Nephron progenitor cell (in vitro differentiated cells): ENCODE measurements at regions not wholly inside any gene's neighbourhood (a gene's known extent, or its start where the extent isn't known, plus 50 kb on each side); places are given as distances from the start of the nearest gene placed in this dataset.
"Not testable (repeated sequence)": the region's sequence is repeated elsewhere in the genome, so short reads cannot be mapped to it uniquely, and the experiment has no call there.

ENCODE experiments used
- DNase-seq: peaks from one replicate; pipeline ENCODE4 v3.0.0; 2021
- H3K27ac Mint-ChIP-seq: 2 replicates; pipeline ENCODE4 v1.8.0; 2021; ENCODE audit warnings: mild to moderate bottlenecking, moderate library complexity, mixed read lengths
- H3K27me3 Mint-ChIP-seq: 2 replicates; pipeline ENCODE4 v1.8.0; 2021; ENCODE audit warnings: mild to moderate bottlenecking, low read depth, mixed read lengths; ENCODE audit not compliant: poor library complexity
- H3K36me3 Mint-ChIP-seq: 2 replicates; pipeline ENCODE4 v1.8.0; 2021; ENCODE audit warnings: low read depth, mixed read lengths
- H3K4me1 Mint-ChIP-seq: 2 replicates; pipeline ENCODE4 v1.8.0; 2021; ENCODE audit warnings: mixed read lengths
- H3K4me3 Mint-ChIP-seq: 2 replicates; pipeline ENCODE4 v1.8.0; 2021; ENCODE audit warnings: mild to moderate bottlenecking, moderate library complexity, mixed read lengths
- H3K9me3 Mint-ChIP-seq: 2 replicates; pipeline ENCODE4 v1.8.0; 2021; ENCODE audit warnings: mild to moderate bottlenecking, moderate library complexity, mixed read lengths
- CTCF ChIP-seq: fragments of 200-600 bp; sonication (generic); IDR thresholded peaks from 2 replicates; pipeline ENCODE4 v1.5.0; 2021; ENCODE audit warnings: antibody characterized with exemption

GRCh38 chr4:181796502-181796901 lies 446.7 kb upstream of the TENM3 start:
- Mint-ChIP-seq H3K27me3 (no peaks in the 10 kb centered on the region), H3K36me3 (no peaks in the 10 kb centered on the region), H3K4me1 (peaks cover 9% of the 10 kb centered on the region), H3K27ac (no peak overlapping the region), H3K4me3 (no peak overlapping the region), H3K9me3 (peaks cover 16% of the 10 kb centered on the region)
- TF ChIP-seq CTCF: no peak
- no peak for DNase-seq

GRCh38 chr4:181798536-181798935 lies 444.7 kb upstream of the TENM3 start:
- Mint-ChIP-seq H3K27me3 (no peaks in the 10 kb centered on the region), H3K36me3 (no peaks in the 10 kb centered on the region), H3K4me3 (no peak overlapping the region), H3K9me3 (peaks cover 16% of the 10 kb centered on the region), H3K4me1 (no peaks in the 10 kb centered on the region), H3K27ac (no peak overlapping the region)
- DNase-seq: no peak
- TF ChIP-seq CTCF: no peak

- Mint-ChIP-seq H3K27ac (no peak overlapping the region), H3K36me3 (no peaks in the 10 kb centered on the region), H3K9me3 (peaks cover 11% of the 10 kb centered on the region)
Observed at GRCh38 chr4:181799561-181800069, 443.6 kb upstream of the TENM3 start.

GRCh38 chr4:181802207-181802606 lies 441.0 kb upstream of the TENM3 start:
- no peak for TF ChIP-seq CTCF
- peaks cover 3% of the 10 kb centered on the region for H3K27me3 Mint-ChIP-seq

More at GRCh38 chr4:181799561-181800069, 443.6 kb upstream of the TENM3 start:
- Mint-ChIP-seq H3K4me1 (no peaks in the 10 kb centered on the region), H3K27me3 (no peaks in the 10 kb centered on the region), H3K4me3 (no peak overlapping the region)
- DNase-seq: no peak
- no peak for TF ChIP-seq CTCF

GRCh38 chr4:181807771-181808170 lies 435.4 kb upstream of the TENM3 start:
- no peak overlapping the region for H3K27ac Mint-ChIP-seq
- H3K4me3 Mint-ChIP-seq: no peak overlapping the region
- H3K9me3 Mint-ChIP-seq: no peaks in the 10 kb centered on the region
- H3K4me1 Mint-ChIP-seq: peaks cover 5% of the 10 kb centered on the region
- no peak for DNase-seq
- no peaks in the 10 kb centered on the region for H3K36me3 Mint-ChIP-seq
- H3K27me3 Mint-ChIP-seq: peaks cover 8% of the 10 kb centered on the region
- TF ChIP-seq CTCF: no peak

More at GRCh38 chr4:181802207-181802606, 441.0 kb upstream of the TENM3 start:
- H3K4me1 Mint-ChIP-seq: no peaks in the 10 kb centered on the region
- no peak for DNase-seq
- H3K9me3 Mint-ChIP-seq: no peaks in the 10 kb centered on the region
- H3K36me3 Mint-ChIP-seq: no peaks in the 10 kb centered on the region
- no peak overlapping the region for H3K4me3 Mint-ChIP-seq
- H3K27ac Mint-ChIP-seq: no peak overlapping the region

GRCh38 chr4:181810711-181811110 lies 432.5 kb upstream of the TENM3 start:
- H3K4me3 Mint-ChIP-seq: no peak overlapping the region
- no peaks in the 10 kb centered on the region for H3K36me3 Mint-ChIP-seq
- no peak overlapping the region for H3K27ac Mint-ChIP-seq
- no peak for TF ChIP-seq CTCF
- H3K9me3 Mint-ChIP-seq: no peaks in the 10 kb centered on the region
- no peak for DNase-seq
- peaks cover 5% of the 10 kb centered on the region for H3K4me1 Mint-ChIP-seq
- H3K27me3 Mint-ChIP-seq: peaks cover 10% of the 10 kb centered on the region

GRCh38 chr4:181811550-181811949 lies 431.7 kb upstream of the TENM3 start:
- H3K9me3 Mint-ChIP-seq, H3K4me1 Mint-ChIP-seq, DNase-seq, H3K4me3 Mint-ChIP-seq, H3K36me3 Mint-ChIP-seq, H3K27ac Mint-ChIP-seq: not testable (repeated sequence)
- H3K27me3 Mint-ChIP-seq: peaks cover 11% of the 10 kb centered on the region
